GM20000 (cell line): ENCODE measurements at regions not wholly inside any gene's neighbourhood (a gene's known extent, or its start where the extent isn't known, plus 50 kb on each side); places are given as distances from the start of the nearest gene placed in this dataset.

Source experiments
- DNase-seq: peaks from one replicate; pipeline ENCODE4 v3.0.0; 2012; ENCODE audit warnings: low spot score
- CTCF ChIP-seq: IDR thresholded peaks from 2 replicates; pipeline ENCODE4 v1.5.1; 2012; ENCODE audit warnings: mild to moderate bottlenecking, control low read depth; ENCODE audit errors: extremely low read depth, missing control alignments

DNA sequence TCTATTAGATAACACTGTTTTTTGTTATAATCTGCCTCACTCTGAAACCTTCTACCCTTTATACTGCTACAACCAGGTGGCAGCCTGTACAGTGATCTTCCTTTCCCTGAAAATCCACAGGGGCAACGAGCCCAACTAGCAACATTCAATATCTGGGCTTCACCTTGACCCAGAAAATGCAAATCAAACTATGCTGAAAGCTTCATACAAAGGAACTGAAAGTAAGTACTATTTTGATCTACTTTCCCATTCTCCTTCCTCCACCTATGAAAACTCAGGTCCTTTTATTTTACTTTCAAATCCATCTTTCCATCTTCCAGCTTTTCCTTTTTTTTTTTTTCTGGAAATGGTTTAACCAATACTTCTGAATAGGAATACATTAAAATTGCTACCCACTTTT, 175.8 kb upstream of the CCDC150 start:
- no peak for DNase-seq
- TF ChIP-seq CTCF, result no peak

DNA sequence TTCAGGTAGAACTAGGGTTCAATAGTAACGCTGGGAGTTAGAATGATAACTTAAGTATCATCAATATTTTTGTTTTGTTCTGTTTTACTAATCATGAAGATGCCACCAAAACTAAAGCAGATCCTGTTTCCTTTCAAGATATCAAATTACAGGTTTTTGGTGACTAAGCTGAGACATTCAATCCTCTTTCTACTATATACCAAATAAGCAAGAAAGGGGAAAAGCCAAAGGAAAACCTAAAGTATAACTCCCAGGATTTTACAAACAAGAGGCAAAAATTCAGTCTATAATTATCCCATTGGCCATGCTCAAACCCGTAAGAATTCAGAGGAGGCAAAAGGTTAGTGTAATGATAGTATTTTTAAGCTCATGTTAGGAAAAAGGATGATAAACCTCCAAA, 175.2 kb upstream of the CCDC150 start:
- DNase-seq, result no peak
- TF ChIP-seq CTCF, result no peak

DNA sequence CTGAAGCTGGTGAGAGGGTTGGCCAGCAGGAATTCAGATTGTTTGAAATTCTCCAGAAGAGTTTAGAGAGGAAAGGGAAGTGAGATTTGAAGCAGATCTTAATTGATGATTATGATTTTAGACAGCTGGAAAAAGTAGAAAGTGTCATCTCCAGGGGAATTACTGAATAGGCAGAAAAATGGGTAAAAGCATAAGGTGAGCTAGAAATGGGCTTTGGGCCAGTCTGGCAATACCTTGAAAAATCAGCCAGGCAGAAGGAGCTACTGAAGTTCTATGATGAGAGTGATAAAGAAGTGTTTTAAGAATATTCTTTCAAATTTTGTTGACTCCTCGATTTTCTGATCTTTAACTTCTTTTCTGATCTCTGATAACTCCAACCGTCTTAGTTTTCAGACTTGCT, 172.9 kb upstream of the CCDC150 start:
- no peak for DNase-seq
- no peak for TF ChIP-seq CTCF

DNA sequence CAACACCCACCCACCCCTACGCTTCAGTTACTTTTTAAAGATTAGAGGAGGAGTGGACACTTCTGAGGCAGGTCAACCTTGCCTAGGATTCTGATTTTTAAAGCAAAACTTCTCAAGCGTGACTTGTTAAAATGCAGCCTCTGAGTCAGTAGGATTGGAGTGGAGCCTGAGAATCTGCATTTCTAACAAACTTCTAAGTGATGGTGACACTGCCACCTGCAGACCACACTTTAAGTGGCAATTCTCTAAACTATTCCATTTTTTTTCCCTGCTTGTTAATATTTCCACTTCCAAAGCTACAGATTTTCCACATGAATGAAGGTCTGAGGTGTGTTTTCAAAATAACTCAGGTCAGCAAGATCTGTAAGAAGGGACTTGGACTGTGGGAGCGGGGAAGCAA, 171.1 kb upstream of the CCDC150 start:
- DNase-seq, result no peak
- TF ChIP-seq CTCF, result no peak

GRCh38 chr2:196473617-196474016, 165.9 kb upstream of the CCDC150 start:
- no peak for TF ChIP-seq CTCF
- no peak for DNase-seq

GRCh38 chr2:196475611-196476010, 163.9 kb upstream of the CCDC150 start:
- no peak for TF ChIP-seq CTCF
- no peak for DNase-seq

DNA sequence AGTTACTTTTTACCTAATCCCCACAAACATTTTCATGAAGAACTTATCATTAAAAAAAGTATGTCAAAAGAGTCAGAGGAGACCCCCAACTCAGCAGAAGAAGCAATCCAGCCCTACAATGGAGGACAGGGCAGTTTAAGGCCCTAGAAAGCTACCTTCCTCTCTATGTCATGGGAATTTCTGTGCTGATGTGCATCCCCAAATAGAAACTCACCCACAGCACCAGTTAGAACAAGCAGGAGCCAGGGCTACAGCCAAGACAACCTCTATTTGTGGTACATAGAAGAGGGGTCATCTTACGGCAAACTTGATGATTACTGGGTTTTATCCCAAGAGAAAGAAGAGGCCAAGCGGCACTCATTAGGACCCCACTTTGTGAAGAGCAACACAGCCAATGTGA, 160.9 kb upstream of the CCDC150 start:
- no peak for TF ChIP-seq CTCF
- DNase-seq, result no peak
